ENCODE measurements at regions not wholly inside any gene's neighbourhood (a gene's known extent, or its start where the extent isn't known, plus 50 kb on each side); places are given as distances from the start of the nearest gene placed in this dataset.

- no peak for DNase-seq (ENCODE audit: low spot score)
- H3K27ac ChIP-seq (ENCODE audit: low read depth), result no peak overlapping the region
- Mint-ChIP-seq H3K4me1 (no peaks in the 10 kb centered on the region), H3K9me3 (peaks cover 12% of the 10 kb centered on the region; the same call in 2 of the 3 replicates), H3K36me3 (ENCODE audit: low read depth) (no peaks in the 10 kb centered on the region), H3K4me3 (no peak overlapping the region), H3K27ac (no peak overlapping the region), H3K27me3 (ENCODE audit: insufficient read depth, low read depth, poor library complexity) (peaks cover 4% of the 10 kb centered on the region)
- no peaks in the 10 kb centered on the region for H3K27me3 ChIP-seq (ENCODE audit: insufficient read depth)
- H2AFZ ChIP-seq, result no peak overlapping the region
- H3K79me2 ChIP-seq (replicated peaks; ENCODE audit: insufficient read depth), result no peaks in the 10 kb centered on the region
- ATAC-seq, result no peak
- H3K36me3 ChIP-seq (ENCODE audit: insufficient read depth), result no peaks in the 10 kb centered on the region
- no peaks in the 10 kb centered on the region for H3F3A ChIP-seq (replicated peaks; ENCODE audit: low read depth)
- H3K4me1 ChIP-seq (ENCODE audit: insufficient read depth), result no peaks in the 10 kb centered on the region
- H3K4me2 ChIP-seq, result no peak overlapping the region
- H3K4me3 ChIP-seq, result no peak overlapping the region
- H4K20me1 ChIP-seq (replicated peaks; ENCODE audit: insufficient read depth), result no peaks in the 10 kb centered on the region
- H3K9me2 ChIP-seq (ENCODE audit: insufficient read depth), result no peaks in the 10 kb centered on the region
- TF ChIP-seq REST (IDR thresholded peaks at IDR 0.05; ENCODE audit: unreplicated experiment) (no peak), POLR2AphosphoS5 (IDR thresholded peaks at IDR 0.05; ENCODE audit: low read depth) (no peak), CREB1 (CRISPR knock-in tag; IDR thresholded peaks at IDR 0.05; ENCODE audit: low read depth) (no peak), ZNF331 (CRISPR knock-in tag; IDR thresholded peaks at IDR 0.05; ENCODE audit: low read depth) (no peak), EZH2phosphoT487 (IDR thresholded peaks at IDR 0.05; ENCODE audit: unreplicated experiment) (no peak), STAT1 (IDR thresholded peaks at IDR 0.05; ENCODE audit: unreplicated experiment) (no peak), ETS1 (IDR thresholded peaks at IDR 0.05) (no peak), EZH2 (IDR thresholded peaks at IDR 0.05; ENCODE audit: low read depth, unreplicated experiment) (no peak), NANOG (IDR thresholded peaks at IDR 0.05; ENCODE audit: borderline replicate concordance) (no peak)
Observed at GRCh38 chr2:239720361-239721360, 304.5 kb downstream of the NDUFA10 start.

- H4K20me1 ChIP-seq (replicated peaks; ENCODE audit: insufficient read depth), result no peaks in the 10 kb centered on the region
- H3K9me2 ChIP-seq (ENCODE audit: insufficient read depth), result no peaks in the 10 kb centered on the region
- Mint-ChIP-seq H3K4me3 (no peak overlapping the region), H3K27ac (no peak overlapping the region), H3K27me3 (ENCODE audit: insufficient read depth, low read depth, poor library complexity) (peaks cover 4% of the 10 kb centered on the region), H3K9me3 (peaks cover 12% of the 10 kb centered on the region; the same call in 2 of the 3 replicates), H3K36me3 (ENCODE audit: low read depth) (no peaks in the 10 kb centered on the region), H3K4me1 (no peaks in the 10 kb centered on the region)
- no peak for ATAC-seq
- no peaks in the 10 kb centered on the region for H3K79me2 ChIP-seq (replicated peaks; ENCODE audit: insufficient read depth)
- no peak overlapping the region for H3K4me3 ChIP-seq
- no peak overlapping the region for H2AFZ ChIP-seq
- no peaks in the 10 kb centered on the region for H3K4me1 ChIP-seq (ENCODE audit: insufficient read depth)
- H3K36me3 ChIP-seq (ENCODE audit: insufficient read depth), result no peaks in the 10 kb centered on the region
- TF ChIP-seq CTCF (conservative IDR thresholded peaks at IDR 0.05; ENCODE audit: low read depth in 2 of 2) (no peak), JUNB (IDR thresholded peaks at IDR 0.05; ENCODE audit: unreplicated experiment) (no peak), REST (IDR thresholded peaks at IDR 0.05; ENCODE audit: unreplicated experiment) (no peak)
- DNase-seq (ENCODE audit: low spot score), result no peak
- no peak overlapping the region for H3K27ac ChIP-seq (ENCODE audit: low read depth)
- H3K27me3 ChIP-seq (ENCODE audit: insufficient read depth), result no peaks in the 10 kb centered on the region
- no peaks in the 10 kb centered on the region for H3F3A ChIP-seq (replicated peaks; ENCODE audit: low read depth)
- no peak overlapping the region for H3K4me2 ChIP-seq
Observed at GRCh38 chr2:239719791-239720360, 305.3 kb downstream of the NDUFA10 start.
